NCI-H510A treated with DMSO at 0.1 percent for 48 hours (cell line): ENCODE measurements at regions not wholly inside any gene's neighbourhood (a gene's known extent, or its start where the extent isn't known, plus 50 kb on each side); places are given as distances from the start of the nearest gene placed in this dataset.

ENCODE experiments used
- DNase-seq: peaks from one replicate; lab custom pipeline; 2025; lab: John Stamatoyannopoulos, UW

- DNase-seq: peak; percentile 55
Observed at GRCh38 chr1:181390410-181391077, 92.8 kb upstream of the CACNA1E start.

GRCh38 chr1:181391301-181391900, 91.9 kb upstream of the CACNA1E start:
- no peak for DNase-seq

GRCh38 chr1:181392133-181392532, 91.2 kb upstream of the CACNA1E start:
- DNase-seq: no peak

GRCh38 chr1:181392613-181393220, 90.6 kb upstream of the CACNA1E start:
- DNase-seq: no peak

- DNase-seq: no peak
Observed at GRCh38 chr1:181394766-181395165, 88.6 kb upstream of the CACNA1E start.

- DNase-seq: no peak
Observed at GRCh38 chr1:181396171-181396670, 87.1 kb upstream of the CACNA1E start.

GRCh38 chr1:181396811-181397210, 86.5 kb upstream of the CACNA1E start:
- DNase-seq: no peak

- no peak for DNase-seq
Observed at GRCh38 chr1:181397845-181398244, 85.5 kb upstream of the CACNA1E start.

- DNase-seq: no peak
Observed at GRCh38 chr1:181398544-181398943, 84.8 kb upstream of the CACNA1E start.

GRCh38 chr1:181405584-181405983, 77.7 kb upstream of the CACNA1E start:
- no peak for DNase-seq

GRCh38 chr1:181406989-181407388, 76.3 kb upstream of the CACNA1E start:
- DNase-seq: no peak

GRCh38 chr1:181409981-181410380, 73.3 kb upstream of the CACNA1E start:
- no peak for DNase-seq

- DNase-seq: no peak
Observed at GRCh38 chr1:181412746-181413145, 70.6 kb upstream of the CACNA1E start.

GRCh38 chr1:181413195-181413815, 70.0 kb upstream of the CACNA1E start:
- DNase-seq: no peak

GRCh38 chr1:181413836-181414235, 69.5 kb upstream of the CACNA1E start:
- no peak for DNase-seq

GRCh38 chr1:181416268-181416860, 67.0 kb upstream of the CACNA1E start:
- DNase-seq: no peak

GRCh38 chr1:181417915-181418314, 65.4 kb upstream of the CACNA1E start:
- DNase-seq: no peak

GRCh38 chr1:181423301-181423918, 59.9 kb upstream of the CACNA1E start:
- peak; percentile 15 for DNase-seq

GRCh38 chr1:181424786-181425403, 58.4 kb upstream of the CACNA1E start:
- DNase-seq: peak; percentile 80

- no peak for DNase-seq
Observed at GRCh38 chr1:181425566-181425965, 57.8 kb upstream of the CACNA1E start.

- DNase-seq: no peak
Observed at GRCh38 chr1:181429462-181429861, 53.9 kb upstream of the CACNA1E start.
